ENCODE measurements at regions not wholly inside any gene's neighbourhood (a gene's known extent, or its start where the extent isn't known, plus 50 kb on each side); places are given as distances from the start of the nearest gene placed in this dataset.
"Not testable (repeated sequence)": the region's sequence is repeated elsewhere in the genome, so short reads cannot be mapped to it uniquely, and the experiment has no call there.

DNA sequence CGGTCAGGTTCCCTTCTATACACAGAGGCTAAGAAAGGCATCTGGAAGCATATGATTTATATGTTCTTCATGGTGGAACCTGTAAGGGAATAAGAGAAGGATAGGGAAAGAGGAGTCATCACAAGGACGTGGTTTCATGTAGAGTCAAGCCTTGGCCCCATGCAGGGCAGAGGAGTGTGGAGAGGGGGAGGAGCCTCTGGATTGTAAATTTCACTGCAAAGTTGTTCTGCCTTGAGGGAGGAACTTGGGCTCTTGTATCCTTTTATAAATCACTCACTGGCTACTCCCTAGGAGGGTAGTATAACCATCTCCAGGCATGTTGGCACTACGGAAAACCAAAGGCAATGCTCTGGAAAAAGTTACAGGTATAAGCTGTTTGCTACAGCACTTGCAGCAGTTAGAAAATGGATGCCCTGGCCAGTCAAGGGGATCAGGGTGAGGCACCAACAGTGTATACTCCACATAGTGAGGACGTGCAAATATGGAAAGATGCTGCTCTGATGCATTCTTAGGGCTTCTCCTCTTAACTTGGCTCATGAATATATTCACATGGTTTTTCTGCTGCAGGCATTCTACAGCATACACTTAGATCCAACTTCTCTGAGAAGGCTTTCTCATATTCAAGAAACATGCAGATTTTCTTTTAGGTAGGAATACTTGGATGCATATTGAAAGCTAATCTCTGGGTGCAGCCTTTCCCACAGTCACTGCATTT lies 60.3 kb upstream of the ZNF81 start:
- DNase-seq, result no peak

DNA sequence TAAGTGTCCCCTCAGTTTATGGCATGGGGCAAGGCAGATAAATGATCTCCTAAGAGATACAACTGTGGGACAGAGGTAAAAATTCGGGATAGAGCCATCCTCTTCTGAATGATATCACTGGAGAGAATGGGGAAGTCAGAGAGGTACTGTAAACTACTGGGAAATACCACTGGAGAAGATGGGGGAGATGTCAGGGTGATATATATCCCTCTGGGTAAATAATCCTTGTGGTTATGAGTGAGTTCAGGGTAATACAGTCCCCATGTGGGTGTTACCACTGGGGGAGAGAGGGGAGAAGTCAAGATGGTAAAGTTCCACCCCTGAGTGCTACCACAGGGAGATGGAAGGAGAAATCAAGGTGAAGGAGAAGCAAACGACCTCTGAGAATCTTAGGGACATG lies 63.9 kb upstream of the ZNF81 start:
- DNase-seq, result no peak

DNA sequence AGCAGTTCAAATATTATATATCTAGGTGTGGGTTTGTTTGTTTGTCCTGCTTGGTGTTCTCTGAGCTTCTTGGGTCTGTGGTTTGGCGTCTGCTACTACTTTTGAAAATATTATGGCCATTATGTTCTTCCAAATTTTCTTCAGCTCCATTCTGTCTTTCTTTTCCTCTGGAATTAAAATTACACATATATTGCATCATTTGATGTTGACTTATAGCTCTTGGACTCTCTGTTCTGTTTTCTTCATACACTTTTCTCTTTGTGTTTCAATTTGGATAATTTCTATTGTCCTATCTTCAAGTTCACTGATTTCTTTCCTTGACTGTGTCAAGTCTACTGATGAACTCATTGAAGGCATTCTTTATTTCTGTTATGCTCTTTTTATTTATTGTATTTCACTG lies 65.2 kb upstream of the ZNF81 start:
- DNase-seq, result no peak

DNA sequence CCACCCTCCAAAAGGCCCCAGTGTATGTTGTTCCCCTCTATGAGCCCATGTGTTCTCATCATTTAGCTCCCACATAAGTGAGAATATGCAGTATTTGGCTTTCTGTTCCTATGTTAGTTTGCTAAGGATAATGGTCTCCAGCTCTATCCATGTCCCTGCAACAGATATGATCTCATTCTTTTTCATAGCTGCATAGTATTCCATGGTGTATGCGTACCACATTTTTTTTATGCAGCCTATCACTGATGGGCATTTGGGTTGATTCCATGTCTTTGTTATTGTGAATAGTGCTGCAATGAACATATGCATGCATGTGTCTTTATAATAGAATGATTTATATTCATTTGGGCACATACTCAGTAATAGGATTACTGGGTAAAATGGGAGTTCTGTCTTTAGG lies 73.9 kb upstream of the ZNF81 start:
- not testable (repeated sequence) for DNase-seq

DNA sequence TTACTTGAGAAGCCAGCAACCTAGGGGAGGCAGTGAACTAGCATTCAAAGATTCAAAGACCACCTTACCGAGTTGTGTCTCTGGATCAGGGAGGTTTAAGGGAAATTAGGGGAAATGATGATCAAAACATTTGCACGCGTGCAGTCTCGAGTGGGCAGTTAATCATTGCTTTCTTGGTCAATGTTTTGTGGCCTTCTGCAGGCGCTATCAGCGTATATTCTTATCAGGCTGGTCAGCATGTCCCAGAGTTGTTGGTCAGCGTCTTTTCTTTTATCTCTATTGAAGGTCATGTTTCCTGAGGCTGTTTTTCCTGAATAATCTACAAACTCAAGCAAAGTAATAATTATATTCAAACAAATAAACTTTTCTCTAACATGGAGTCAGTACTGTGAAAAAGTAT lies 84.0 kb upstream of the ZNF81 start:
- DNase-seq, result no peak

DNA sequence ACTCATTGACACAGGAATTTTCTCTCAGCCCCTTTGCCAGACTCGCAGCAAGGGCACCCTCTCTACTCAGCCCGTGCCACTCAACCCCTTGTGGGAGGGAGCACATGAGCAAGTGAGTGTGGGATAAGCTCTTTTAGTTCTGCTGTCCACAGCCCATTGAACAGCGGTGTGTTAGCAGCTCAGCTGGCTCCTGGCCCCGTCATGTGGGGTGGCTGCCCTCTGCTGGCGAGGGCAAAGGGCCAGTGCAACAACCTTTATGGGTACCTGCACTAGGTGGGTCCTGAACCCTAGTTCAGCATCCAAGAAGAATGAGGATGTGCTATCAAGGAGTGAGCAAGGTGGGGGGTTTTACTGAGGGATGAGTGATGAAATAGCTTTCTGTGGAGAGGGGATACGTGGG lies 85.0 kb upstream of the ZNF81 start:
- DNase-seq, result peak; percentile 7 to 13

DNA sequence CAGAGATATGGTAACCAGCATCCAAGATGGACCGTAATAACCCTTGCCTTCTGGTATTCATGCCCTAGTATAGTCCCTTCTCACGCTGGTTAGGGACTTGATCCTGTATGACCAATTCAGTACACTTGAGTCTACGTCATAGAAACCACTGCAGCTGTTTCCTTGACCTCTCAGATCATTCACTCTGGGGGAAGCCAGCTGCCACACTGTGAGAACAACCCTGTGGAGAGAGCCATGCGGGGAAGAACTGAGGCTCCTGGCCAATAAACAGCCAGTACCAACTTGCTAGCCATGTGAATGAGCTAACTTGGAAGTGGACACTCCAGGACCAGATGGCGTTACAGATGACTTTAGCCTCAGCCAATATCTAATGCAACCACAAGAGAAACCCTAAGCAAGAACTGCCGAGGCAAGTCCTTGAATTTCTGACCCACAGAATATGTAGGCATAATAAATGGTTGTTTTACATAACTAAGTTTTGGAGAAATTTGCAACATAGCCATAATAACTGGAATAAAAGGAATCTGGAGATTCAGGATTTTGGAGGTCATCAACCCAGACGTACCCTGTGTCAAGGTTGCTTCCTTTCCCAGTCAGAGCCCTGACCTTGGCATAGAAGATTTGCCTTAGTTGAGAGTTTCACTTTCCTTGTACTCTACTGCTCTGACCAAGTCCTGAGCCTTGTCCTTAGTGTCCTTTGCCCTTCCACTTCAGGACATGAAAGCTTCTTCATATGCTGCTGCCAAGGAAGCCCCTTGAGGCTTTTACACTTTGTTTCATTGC lies 87.3 kb upstream of the ZNF81 start:
- DNase-seq, result no peak

DNA sequence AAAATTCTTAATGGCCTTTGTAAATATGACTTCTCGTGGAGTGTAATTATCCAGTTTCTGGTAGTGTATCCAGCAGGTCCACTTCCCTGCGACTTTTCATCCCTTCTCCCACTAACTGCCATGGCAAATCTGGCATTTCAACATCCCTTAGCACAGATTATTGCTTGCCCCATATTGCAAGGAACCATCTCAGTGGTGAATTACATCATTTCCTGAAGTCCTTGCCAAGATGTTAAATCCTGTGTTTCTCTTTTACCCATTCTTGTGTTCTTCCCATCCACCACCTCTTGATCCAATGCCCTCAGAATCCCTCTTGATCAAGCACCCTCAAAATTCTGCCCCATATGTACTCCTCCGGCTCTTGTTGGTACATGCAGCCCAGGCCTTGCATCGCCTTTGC lies 88.1 kb upstream of the ZNF81 start:
- DNase-seq, result no peak

DNA sequence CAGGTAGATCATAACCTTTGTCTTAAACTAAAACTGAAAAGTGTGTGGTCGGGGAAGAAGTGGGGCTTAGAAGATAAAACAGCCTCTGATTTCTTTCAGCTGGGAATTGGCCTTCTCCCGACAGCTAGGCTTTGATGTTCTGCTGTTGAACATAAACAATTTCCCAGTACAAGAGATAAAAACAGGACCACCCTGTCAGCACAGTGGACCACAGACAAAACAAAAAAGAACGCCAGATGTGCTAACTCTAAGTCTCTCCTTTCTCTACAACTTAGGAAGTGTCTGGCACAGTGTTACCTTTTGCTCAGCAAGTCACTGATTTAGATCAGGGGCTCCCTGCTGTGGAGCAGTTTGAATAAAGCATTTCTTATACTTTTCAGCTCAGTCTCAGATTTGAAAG lies 87.5 kb upstream of the UXT start:
- no peak for DNase-seq

DNA sequence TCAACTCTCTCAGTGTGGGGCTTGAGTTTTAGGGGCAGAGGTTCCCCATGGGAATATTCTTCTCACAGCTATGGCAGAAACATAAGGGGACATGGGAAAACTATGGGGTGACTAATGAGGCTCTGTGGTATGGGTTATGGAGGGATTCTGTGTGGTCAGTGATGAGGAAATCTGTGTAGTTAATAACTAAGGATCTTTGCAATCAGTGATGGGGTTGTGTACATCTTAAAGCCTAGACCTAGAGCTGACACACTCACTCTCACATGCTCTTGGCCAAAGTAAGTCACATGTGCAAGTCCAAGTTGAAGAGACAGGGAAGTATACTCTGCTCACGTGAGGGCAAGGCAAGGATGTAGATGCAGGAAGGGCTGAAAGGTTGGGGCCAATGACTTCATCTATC lies 86.4 kb upstream of the UXT start:
- DNase-seq, result no peak

DNA sequence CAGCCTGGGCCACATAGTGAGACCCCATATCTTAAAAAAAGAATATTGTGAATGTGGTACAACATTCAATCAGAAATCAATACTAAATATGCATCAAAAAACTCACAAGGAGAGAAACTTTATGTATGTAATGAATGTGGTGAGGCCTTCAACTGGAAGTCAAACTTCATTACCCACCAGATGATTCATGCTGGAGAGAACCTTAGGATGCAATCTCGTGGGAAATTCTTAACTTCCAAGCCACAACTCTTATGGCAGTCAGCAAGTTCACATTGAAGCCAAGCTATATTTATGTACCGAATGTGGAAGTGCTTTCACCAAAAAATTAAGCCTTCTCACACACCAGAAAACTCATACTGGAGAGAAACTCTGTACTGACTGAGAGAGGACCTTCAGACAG lies 84.5 kb upstream of the UXT start:
- DNase-seq, result no peak

DNA sequence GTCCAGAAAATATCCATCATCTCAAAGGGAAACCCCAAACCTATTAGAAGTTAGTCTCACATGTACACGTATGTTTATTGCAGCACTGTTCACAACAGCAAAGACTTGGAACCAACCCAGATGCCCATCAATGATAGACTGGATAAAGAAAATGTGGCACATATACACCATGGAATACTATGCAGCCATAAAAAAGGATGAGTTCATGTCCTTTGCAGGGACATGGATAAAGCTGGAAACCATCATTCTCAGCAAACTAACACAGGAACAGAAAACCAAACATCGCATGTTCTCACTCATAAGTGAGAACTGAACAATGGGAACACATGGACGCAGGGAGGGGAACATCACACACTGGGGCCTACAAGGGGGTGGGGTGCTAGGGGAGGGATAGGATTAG lies 79.9 kb upstream of the UXT start:
- DNase-seq, result not testable (repeated sequence)

DNA sequence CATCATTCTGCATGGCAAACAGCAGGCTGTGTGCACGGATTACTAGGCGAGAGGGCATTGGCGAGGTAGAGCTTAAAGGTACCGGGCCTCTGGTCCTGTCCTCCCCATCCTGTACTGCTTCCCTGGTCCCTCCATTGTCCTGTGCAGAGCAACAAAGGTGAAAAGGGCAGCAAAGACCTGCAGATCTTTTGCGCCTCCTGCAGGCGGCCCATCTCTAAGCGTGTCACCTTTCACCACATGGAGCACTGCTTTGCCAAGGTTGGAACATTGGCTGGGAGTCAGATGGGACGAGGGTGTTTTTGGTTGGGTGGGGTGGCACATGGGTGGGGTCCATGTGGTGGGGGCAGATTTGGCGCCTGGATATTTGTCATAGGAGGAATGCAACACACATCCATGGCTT lies 64.7 kb upstream of the UXT start:
- no peak for DNase-seq

DNA sequence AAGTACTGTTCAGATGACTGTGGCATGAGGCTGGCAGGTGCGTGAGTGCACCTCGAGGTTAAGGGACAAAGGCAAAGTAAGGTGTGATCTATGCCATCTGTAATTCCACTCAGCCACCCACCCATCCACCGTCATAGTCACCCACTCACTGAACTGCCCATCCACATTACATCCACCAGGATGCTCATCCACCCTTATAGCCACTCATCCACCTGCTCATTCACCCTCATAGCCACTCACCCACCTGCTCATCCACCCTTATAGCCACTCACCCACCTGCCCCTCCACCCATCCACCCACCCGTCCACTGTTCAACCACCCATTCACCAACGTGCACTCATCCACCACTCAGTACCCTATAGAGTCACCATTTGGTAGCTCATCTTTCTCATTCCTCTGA lies 64.1 kb upstream of the UXT start:
- DNase-seq, result no peak

DNA sequence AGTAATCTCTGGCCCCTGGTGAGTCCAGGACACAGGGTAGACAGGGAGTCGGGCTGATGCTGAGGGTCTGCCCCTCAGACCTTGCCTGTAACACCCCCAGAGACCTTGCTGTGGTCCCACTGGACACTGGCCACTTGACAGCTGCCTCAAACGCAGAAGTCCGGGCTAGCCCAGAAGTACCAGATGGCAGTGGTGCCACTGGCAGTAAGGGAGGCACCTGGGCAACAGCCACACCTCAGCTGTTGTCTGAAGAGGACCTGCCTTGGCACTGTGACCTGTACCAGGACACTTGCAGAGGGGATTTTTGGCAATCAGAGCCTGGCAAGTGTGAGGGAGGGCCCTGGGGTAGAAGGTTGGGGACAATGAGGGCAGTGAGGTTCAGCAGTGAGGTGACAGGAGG lies 63.3 kb upstream of the UXT start:
- DNase-seq, result no peak

DNA sequence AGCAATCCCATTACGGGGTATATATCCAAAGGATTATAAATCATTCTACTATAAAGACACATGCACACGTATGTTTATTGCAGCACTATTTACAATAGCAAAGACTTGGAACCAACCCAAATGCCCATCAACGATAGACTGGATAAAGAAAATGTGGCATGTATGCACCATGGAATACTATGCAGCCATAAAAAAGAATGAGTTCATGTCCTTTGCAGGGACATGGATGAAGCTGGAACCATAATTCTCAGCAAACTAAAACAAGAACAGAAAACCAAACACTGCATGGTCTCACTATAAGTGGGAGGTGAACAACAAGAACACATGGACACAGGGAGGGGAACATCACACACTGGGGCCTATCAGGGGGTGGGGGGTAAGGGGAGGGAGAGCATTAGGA lies 56.1 kb upstream of the UXT start:
- not testable (repeated sequence) for DNase-seq

DNA sequence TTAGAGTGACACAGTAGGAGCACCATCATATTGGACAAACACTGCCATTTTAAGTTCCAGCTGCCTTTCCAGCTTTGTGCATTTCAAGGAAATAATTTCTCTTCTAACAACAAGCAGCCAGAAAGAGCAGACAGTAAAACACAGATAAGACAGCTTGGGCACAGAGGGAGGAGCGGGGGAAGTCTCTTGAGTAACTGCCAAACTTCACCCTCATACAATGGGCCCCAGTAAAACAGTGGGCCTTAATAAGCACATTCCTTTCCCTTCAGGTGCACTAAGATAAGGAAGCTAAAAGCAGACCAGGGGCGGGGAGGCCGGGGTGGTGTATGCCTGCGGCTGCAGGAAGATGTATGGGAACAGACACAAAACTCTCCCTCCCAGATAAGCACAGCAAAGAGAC lies 53.7 kb upstream of the UXT start:
- DNase-seq, result not testable (repeated sequence)

DNA sequence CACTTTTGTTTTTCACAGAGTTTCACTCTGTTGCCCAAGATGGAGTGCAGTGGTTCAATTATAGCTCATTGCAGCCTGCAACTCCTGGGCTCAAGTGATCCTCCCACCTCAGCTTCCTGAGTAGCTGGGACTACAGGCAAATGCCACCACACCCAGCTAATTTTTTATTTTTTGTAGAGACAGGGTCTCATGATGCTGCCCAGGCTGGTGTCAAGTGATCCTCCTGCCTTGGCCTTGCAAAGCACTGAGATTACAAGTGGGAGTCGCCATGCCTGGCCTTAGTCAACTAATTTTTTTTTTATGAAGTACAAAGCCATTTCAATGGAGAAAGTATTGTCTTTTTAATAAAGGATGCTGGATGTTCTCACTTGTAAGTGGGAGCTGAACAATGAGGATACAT lies 51.3 kb upstream of the UXT start:
- no peak for DNase-seq
